H1 (cell line): ENCODE measurements at regions not wholly inside any gene's neighbourhood (a gene's known extent, or its start where the extent isn't known, plus 50 kb on each side); places are given as distances from the start of the nearest gene placed in this dataset.

ENCODE experiments used
- BCL11A ChIP-seq, 2 experiments: IDR thresholded peaks; one replicate each; pipeline ENCODE4 v1.6.1; 2011; ENCODE audit warnings: low read depth in 2 of 2, low read length in 2 of 2, mild to moderate bottlenecking in 2 of 2
- CHD1 ChIP-seq: IDR thresholded peaks from 2 replicates; pipeline ENCODE4 v1.6.1; 2012; ENCODE audit warnings: low read depth, low read length, improper control_type of control experiment
- CREB1 ChIP-seq: IDR thresholded peaks from 2 replicates; pipeline ENCODE4 v1.6.1; 2012; ENCODE audit warnings: inconsistent platforms
- EZH2 ChIP-seq: fragments of 200-600 bp; sonication (generic); IDR thresholded peaks from 2 replicates; pipeline ENCODE4 v1.7.1; 2012; ENCODE audit warnings: low read depth, mild to moderate bottlenecking, moderate library complexity, low read length, inconsistent platforms; ENCODE audit not compliant: severe bottlenecking
- NRF1 ChIP-seq: IDR thresholded peaks from 2 replicates; pipeline ENCODE4 v1.6.1; 2011; ENCODE audit warnings: mild to moderate bottlenecking, low read depth, low read length, improper control_type of control experiment
- POLR2A ChIP-seq, 2 experiments: IDR thresholded peaks; 1 replicate in 1 of 2; 2 replicates in 1 of 2; pipeline ENCODE4 v1.6.1; 2011; ENCODE audit warnings: low read depth in 2 of 2, low read length in 2 of 2, mild to moderate bottlenecking in 2 of 2; ENCODE audit errors: control extremely low read depth in 1 of 2
- SUZ12 ChIP-seq: fragments of 200-600 bp; sonication (generic); IDR thresholded peaks from 2 replicates; pipeline ENCODE4 v1.6.1; 2012; ENCODE audit warnings: mild to moderate bottlenecking, inconsistent platforms, low read length, moderate library complexity, mixed read lengths
- TF ChIP-seq, protein P1 (sequence below), 3 experiments: IDR thresholded peaks; 1 replicate in 2 of 3; 2 replicates in 1 of 3; pipeline versions ENCODE4 v1.5.1 to v1.6.1; 2011; ENCODE audit warnings: low read length in 3 of 3, mild to moderate bottlenecking in 3 of 3, inconsistent platforms in 2 of 3, low read depth in 1 of 3, moderate library complexity in 1 of 3; ENCODE audit not compliant: insufficient read depth in 1 of 3; ENCODE audit errors: control extremely low read depth in 1 of 3

DNA sequence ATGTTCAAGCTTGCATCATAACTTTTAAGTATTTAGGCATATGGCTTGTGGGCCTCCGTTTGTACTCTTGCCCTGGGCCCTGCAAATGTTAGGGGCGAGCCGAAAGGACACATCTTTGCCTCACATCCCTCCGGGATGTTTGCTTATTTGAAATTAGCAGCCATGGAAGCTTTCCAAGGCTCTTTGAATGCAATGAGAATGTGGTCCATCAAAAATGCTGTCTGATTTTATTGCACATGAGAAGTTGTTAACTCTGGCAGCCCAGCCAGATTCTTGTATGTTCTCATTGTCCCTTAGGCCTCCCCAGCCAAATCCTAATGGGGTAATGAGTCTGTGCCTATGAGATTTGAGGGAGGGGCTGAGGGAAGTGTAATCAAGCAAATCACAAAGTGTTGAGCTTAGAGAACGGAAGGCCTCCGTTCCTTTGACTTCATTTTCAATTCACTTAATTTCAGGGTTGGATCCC is 261.2 kb upstream of the MARCKS start:
- TF ChIP-seq, protein P1, sequence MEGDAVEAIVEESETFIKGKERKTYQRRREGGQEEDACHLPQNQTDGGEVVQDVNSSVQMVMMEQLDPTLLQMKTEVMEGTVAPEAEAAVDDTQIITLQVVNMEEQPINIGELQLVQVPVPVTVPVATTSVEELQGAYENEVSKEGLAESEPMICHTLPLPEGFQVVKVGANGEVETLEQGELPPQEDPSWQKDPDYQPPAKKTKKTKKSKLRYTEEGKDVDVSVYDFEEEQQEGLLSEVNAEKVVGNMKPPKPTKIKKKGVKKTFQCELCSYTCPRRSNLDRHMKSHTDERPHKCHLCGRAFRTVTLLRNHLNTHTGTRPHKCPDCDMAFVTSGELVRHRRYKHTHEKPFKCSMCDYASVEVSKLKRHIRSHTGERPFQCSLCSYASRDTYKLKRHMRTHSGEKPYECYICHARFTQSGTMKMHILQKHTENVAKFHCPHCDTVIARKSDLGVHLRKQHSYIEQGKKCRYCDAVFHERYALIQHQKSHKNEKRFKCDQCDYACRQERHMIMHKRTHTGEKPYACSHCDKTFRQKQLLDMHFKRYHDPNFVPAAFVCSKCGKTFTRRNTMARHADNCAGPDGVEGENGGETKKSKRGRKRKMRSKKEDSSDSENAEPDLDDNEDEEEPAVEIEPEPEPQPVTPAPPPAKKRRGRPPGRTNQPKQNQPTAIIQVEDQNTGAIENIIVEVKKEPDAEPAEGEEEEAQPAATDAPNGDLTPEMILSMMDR (IDR thresholded peaks at IDR 0.05; ENCODE audit: control extremely low read depth in 1 of 3, insufficient read depth in 1 of 3, low read depth in 1 of 3, low read length in 3 of 3) = no peak
- TF ChIP-seq BCL11A (IDR thresholded peaks at IDR 0.05; ENCODE audit: low read depth in 2 of 2, low read length in 2 of 2) = no peak
- no peak for TF ChIP-seq CREB1
- no peak for TF ChIP-seq POLR2A (IDR thresholded peaks at IDR 0.05; ENCODE audit: control extremely low read depth in 1 of 2, low read depth in 2 of 2, low read length in 2 of 2)
- no peak for TF ChIP-seq NRF1
- TF ChIP-seq SUZ12 = no peak
- TF ChIP-seq EZH2 = no peak
- no peak for TF ChIP-seq CHD1
